OCI-LY3 (cell line): ENCODE measurements at regions not wholly inside any gene's neighbourhood (a gene's known extent, or its start where the extent isn't known, plus 50 kb on each side); places are given as distances from the start of the nearest gene placed in this dataset.

Experiments used
- H2AFZ ChIP-seq: fragments of 200-600, 300-600 bp; shearing (Covaris generic); 2 replicates; pipeline ENCODE4 v1.6.0; 2014; ENCODE audit warnings: antibody characterized with exemption, low read depth, low read length
- H3K27ac ChIP-seq: fragments of 200-600, 300-600 bp; sonication (generic); 2 replicates; pipeline ENCODE4 v1.5.1; 2014; ENCODE audit warnings: mild to moderate bottlenecking, low read length, moderate library complexity, mixed read lengths
- H3K27me3 ChIP-seq: fragments of 200-600, 300-600 bp; sonication (generic); 2 replicates; pipeline ENCODE4 v1.6.1; 2014; ENCODE audit warnings: low read depth, low read length, mixed read lengths
- H3K36me3 ChIP-seq: fragments of 200-600, 300-600 bp; sonication (generic); replicated peaks from 2 replicates; pipeline ENCODE3; 2014; ENCODE audit warnings: low read depth, low read length, mixed read lengths
- H3K4me1 ChIP-seq: fragments of 300-600, 200-600 bp; sonication (generic); 2 replicates; pipeline ENCODE4 v1.6.1; 2014; ENCODE audit warnings: low read length, mixed read lengths
- H3K4me2 ChIP-seq: fragments of 200-600, 300-600 bp; sonication (generic); 2 replicates; pipeline ENCODE4 v1.6.1; 2014; ENCODE audit warnings: low read length, mixed read lengths
- H3K4me3 ChIP-seq: fragments of 300-600, 200-600 bp; sonication (generic); 2 replicates; pipeline ENCODE4 v1.5.1; 2014; ENCODE audit warnings: antibody characterized with exemption, mild to moderate bottlenecking, low read length, moderate library complexity
- H3K79me2 ChIP-seq: fragments of 300-600, 200-600 bp; shearing (Covaris generic); 2 replicates; pipeline ENCODE4 v1.6.1; 2014; ENCODE audit warnings: mild to moderate bottlenecking, low read length, mixed read lengths
- H3K9ac ChIP-seq: fragments of 300-600, 200-600 bp; shearing (Covaris generic); 2 replicates; pipeline ENCODE4 v1.6.0; 2014; ENCODE audit warnings: mild to moderate bottlenecking, low read length, moderate library complexity
- H3K9me3 ChIP-seq: fragments of 200-600, 300-600 bp; shearing (Covaris generic); 2 replicates; pipeline ENCODE4 v1.6.1; 2014; ENCODE audit warnings: low read length, mixed read lengths; ENCODE audit not compliant: insufficient read depth
- H4K20me1 ChIP-seq: fragments of 200-600, 300-600 bp; sonication (generic); 2 replicates; pipeline ENCODE4 v1.6.1; 2016; ENCODE audit warnings: low read length, mixed read lengths; ENCODE audit not compliant: insufficient read depth
- EZH2phosphoT487 ChIP-seq: fragments of 200-600 bp; shearing (Covaris generic); IDR thresholded peaks from 2 replicates; pipeline ENCODE4 v1.6.1; 2018; ENCODE audit warnings: antibody characterized with exemption, mixed run types, low read depth
- TF ChIP-seq, protein P1 (sequence below): fragments of 200-600, 300-600 bp; sonication (generic); IDR thresholded peaks from 2 replicates; pipeline ENCODE4 v1.5.1; 2014; ENCODE audit warnings: antibody characterized with exemption, low read length, low read depth

GRCh38 chr4:43547561-43547960, 655.0 kb downstream of the GRXCR1 start:
- no peak overlapping the region for H2AFZ ChIP-seq
- TF ChIP-seq, protein P1, sequence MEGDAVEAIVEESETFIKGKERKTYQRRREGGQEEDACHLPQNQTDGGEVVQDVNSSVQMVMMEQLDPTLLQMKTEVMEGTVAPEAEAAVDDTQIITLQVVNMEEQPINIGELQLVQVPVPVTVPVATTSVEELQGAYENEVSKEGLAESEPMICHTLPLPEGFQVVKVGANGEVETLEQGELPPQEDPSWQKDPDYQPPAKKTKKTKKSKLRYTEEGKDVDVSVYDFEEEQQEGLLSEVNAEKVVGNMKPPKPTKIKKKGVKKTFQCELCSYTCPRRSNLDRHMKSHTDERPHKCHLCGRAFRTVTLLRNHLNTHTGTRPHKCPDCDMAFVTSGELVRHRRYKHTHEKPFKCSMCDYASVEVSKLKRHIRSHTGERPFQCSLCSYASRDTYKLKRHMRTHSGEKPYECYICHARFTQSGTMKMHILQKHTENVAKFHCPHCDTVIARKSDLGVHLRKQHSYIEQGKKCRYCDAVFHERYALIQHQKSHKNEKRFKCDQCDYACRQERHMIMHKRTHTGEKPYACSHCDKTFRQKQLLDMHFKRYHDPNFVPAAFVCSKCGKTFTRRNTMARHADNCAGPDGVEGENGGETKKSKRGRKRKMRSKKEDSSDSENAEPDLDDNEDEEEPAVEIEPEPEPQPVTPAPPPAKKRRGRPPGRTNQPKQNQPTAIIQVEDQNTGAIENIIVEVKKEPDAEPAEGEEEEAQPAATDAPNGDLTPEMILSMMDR, result no peak
- no peak for TF ChIP-seq EZH2phosphoT487
- no peaks in the 10 kb centered on the region for H4K20me1 ChIP-seq
- no peak overlapping the region for H3K9ac ChIP-seq
- H3K9me3 ChIP-seq, result no peaks in the 10 kb centered on the region
- no peaks in the 10 kb centered on the region for H3K27me3 ChIP-seq
- no peak overlapping the region for H3K4me3 ChIP-seq
- no peaks in the 10 kb centered on the region for H3K79me2 ChIP-seq
- H3K27ac ChIP-seq, result no peak overlapping the region
- H3K4me2 ChIP-seq, result no peak overlapping the region
- H3K4me1 ChIP-seq, result no peaks in the 10 kb centered on the region
- no peaks in the 10 kb centered on the region for H3K36me3 ChIP-seq

- H3K9me3 ChIP-seq, result no peaks in the 10 kb centered on the region; the same call in 1 of the 2 replicates
- no peak overlapping the region for H3K27ac ChIP-seq
- H3K9ac ChIP-seq, result no peak overlapping the region
- H3K79me2 ChIP-seq, result no peaks in the 10 kb centered on the region
- H3K4me2 ChIP-seq, result no peak overlapping the region
- no peaks in the 10 kb centered on the region for H4K20me1 ChIP-seq
- TF ChIP-seq, protein P1, result no peak
- TF ChIP-seq EZH2phosphoT487, result no peak
- H3K27me3 ChIP-seq, result no peaks in the 10 kb centered on the region
- no peak overlapping the region for H3K4me3 ChIP-seq
- no peaks in the 10 kb centered on the region for H3K36me3 ChIP-seq
- no peak overlapping the region for H2AFZ ChIP-seq
- H3K4me1 ChIP-seq, result peaks cover under 1% of the 10 kb centered on the region; the same call in 1 of the 2 replicates
Observed at GRCh38 chr4:43550981-43551627, 658.6 kb downstream of the GRXCR1 start.

DNA sequence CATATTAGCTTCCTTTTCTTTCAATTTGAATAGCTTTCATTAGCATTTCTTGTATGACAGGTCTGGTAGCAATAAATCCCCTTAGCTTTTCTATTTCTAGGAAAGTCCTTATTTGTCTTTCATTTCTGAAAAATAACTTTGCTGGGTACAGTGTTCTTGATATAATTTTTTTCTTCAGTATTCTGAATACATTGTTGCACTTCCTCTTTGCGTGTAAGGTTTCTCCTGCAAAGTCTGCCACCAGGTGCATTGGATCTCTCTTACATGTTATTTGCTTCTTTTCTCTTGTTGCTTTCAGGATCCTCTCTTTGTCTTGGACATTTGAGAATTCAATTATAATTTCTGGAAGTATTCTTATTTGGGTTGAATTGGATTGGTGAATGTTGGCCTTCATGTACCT, 663.7 kb downstream of the GRXCR1 start:
- Histone ChIP-seq H3K27me3 (no peaks in the 10 kb centered on the region), H4K20me1 (no peaks in the 10 kb centered on the region), H3K4me3 (no peak overlapping the region), H3K36me3 (no peaks in the 10 kb centered on the region), H2AFZ (no peak overlapping the region), H3K27ac (no peak overlapping the region), H3K9me3 (no peaks in the 10 kb centered on the region; the same call in 1 of the 2 replicates), H3K79me2 (no peaks in the 10 kb centered on the region), H3K4me1 (peaks cover 7% of the 10 kb centered on the region), H3K9ac (no peak overlapping the region), H3K4me2 (no peak overlapping the region)
- TF ChIP-seq, protein P1, result no peak
- TF ChIP-seq EZH2phosphoT487, result no peak

DNA sequence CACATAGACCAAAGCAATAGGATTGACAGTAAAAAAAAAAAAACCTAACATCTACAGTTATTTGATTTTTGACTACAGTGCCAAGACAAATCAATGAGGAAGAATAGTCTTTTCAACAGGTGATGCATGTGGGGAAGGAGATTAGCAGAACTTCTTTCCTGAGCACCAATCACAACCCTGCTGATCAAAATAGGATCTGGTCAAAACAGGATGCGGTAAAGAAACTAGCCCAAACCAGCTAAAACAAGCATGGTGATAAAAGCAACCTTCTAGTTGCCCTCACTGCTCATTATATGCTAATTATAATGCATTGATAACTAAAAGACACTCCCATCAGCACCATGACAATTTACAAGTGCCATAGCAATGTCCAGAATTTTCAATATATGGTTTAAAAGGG, 667.5 kb downstream of the GRXCR1 start:
- Histone ChIP-seq H3K9me3 (no peaks in the 10 kb centered on the region; the same call in 1 of the 2 replicates), H3K4me3 (no peak overlapping the region), H3K27ac (no peak overlapping the region), H3K36me3 (no peaks in the 10 kb centered on the region), H3K4me1 (peaks cover 7% of the 10 kb centered on the region), H3K4me2 (no peak overlapping the region), H3K79me2 (no peaks in the 10 kb centered on the region), H4K20me1 (no peaks in the 10 kb centered on the region), H2AFZ (no peak overlapping the region), H3K27me3 (no peaks in the 10 kb centered on the region), H3K9ac (no peak overlapping the region)
- TF ChIP-seq, protein P1, result no peak
- TF ChIP-seq EZH2phosphoT487, result no peak
